BJ (cell line): ENCODE measurements at regions not wholly inside any gene's neighbourhood (a gene's known extent, or its start where the extent isn't known, plus 50 kb on each side); places are given as distances from the start of the nearest gene placed in this dataset.
"Not testable (repeated sequence)": the region's sequence is repeated elsewhere in the genome, so short reads cannot be mapped to it uniquely, and the experiment has no call there.

Source experiments
- CTCF ChIA-PET: fragments of 350-600 bp; formaldehyde crosslinking; extraction: SDS; loops from one replicate; lab custom pipeline; 2021; ENCODE audit warnings: antibody characterized with exemption, inconsistent platforms; lab: Yijun Ruan, JAX
- POLR2A ChIA-PET: fragments of 300-600 bp; sonication (Branson Sonifier 250); formaldehyde crosslinking; extraction: SDS; loops from one replicate; lab custom pipeline; 2021; ENCODE audit warnings: antibody characterized with exemption; lab: Charles Lee
- DNase-seq: peaks from one replicate; pipeline ENCODE4 v3.0.0-alpha.2; 2011; ENCODE audit warnings: low read depth
- H3K27me3 ChIP-seq: 2 replicates; pipeline ENCODE4 v1.6.0; 2011; ENCODE audit warnings: low read length; ENCODE audit not compliant: control insufficient read depth, insufficient read depth
- H3K36me3 ChIP-seq: 2 replicates; pipeline ENCODE4 v1.5.1; 2011; ENCODE audit warnings: low read length; ENCODE audit not compliant: control insufficient read depth, insufficient read depth
- H3K4me3 ChIP-seq: 2 replicates; pipeline ENCODE4 v1.5.1; 2011; ENCODE audit warnings: low read depth, mild to moderate bottlenecking, control low read depth, low read length
- CTCF ChIP-seq: IDR thresholded peaks from 2 replicates; pipeline ENCODE4 v1.5.1; 2011; ENCODE audit warnings: low read depth, mild to moderate bottlenecking, control low read depth, inconsistent platforms, low read length, moderate library complexity; ENCODE audit not compliant: insufficient read depth

DNA sequence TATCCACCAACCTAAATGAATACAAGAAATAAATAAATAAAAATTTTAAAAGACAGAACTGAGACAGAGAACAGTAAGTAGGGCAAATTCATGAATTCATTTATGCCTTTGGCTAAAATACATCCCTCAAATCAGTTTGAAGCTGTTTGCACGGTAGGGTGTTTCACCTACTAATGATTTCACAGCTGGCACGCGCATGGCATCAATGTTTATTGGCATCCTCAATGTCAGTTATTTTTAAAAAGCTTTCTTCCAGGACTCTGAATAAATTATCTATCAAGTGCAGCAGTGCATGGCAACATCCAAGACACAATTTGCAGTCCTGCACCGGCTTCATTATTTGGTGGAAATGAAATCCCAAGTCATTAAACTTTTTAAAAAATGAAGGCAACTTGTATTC lies 985.2 kb upstream of the ROBO1 start:
- ChIA-PET CTCF (no interaction called here), POLR2A (no interaction called here)
- H3K27me3 ChIP-seq, result no peaks in the 10 kb centered on the region
- H3K36me3 ChIP-seq, result no peaks in the 10 kb centered on the region
- no peak overlapping the region for H3K4me3 ChIP-seq
- TF ChIP-seq CTCF, result no peak
- DNase-seq, result no peak

GRCh38 chr3:80750637-80751036 lies 982.8 kb upstream of the ROBO1 start:
- no peak for DNase-seq
- POLR2A ChIA-PET, result no interaction called here
- Histone ChIP-seq H3K27me3 (no peaks in the 10 kb centered on the region), H3K4me3 (no peak overlapping the region), H3K36me3 (no peaks in the 10 kb centered on the region)
- no peak for TF ChIP-seq CTCF
- CTCF ChIA-PET, result interaction anchor here (0.8 kb wide), 1 partner anchor 26 kb away, joined by 3 read pairs; no protein-coding TSS in a partner anchor

GRCh38 chr3:80734920-80735319 lies 967.1 kb upstream of the ROBO1 start:
- no peak for TF ChIP-seq CTCF
- CTCF ChIA-PET, result no interaction called here
- no peaks in the 10 kb centered on the region for H3K36me3 ChIP-seq
- DNase-seq, result no peak
- no peaks in the 10 kb centered on the region for H3K27me3 ChIP-seq
- POLR2A ChIA-PET, result no interaction called here
- no peak overlapping the region for H3K4me3 ChIP-seq

DNA sequence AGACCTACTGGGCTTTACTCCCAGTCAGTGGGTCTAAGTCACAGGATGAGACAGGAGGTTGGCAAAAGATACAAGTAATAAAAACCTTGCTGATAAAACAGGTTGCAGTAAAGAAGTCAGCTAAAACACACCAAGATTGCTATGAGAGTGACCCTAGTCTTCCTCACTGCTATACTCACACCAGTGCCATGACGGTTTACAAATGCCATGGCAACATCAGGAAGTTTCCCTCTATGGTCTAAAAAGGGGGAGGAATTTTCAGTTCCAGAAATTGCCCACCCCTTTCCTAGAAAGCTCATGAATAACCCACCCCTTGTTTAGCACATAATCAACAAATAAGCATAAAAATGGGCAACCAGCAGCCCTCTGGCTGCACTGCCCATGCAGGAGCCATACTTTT lies 966.7 kb upstream of the ROBO1 start:
- CTCF ChIA-PET, result no interaction called here

GRCh38 chr3:80733522-80734176 lies 965.9 kb upstream of the ROBO1 start:
- ChIA-PET POLR2A (no interaction called here), CTCF (no interaction called here)
- DNase-seq, result no peak
- TF ChIP-seq CTCF, result no peak
- H3K4me3 ChIP-seq, result no peak overlapping the region
- no peaks in the 10 kb centered on the region for H3K27me3 ChIP-seq
- H3K36me3 ChIP-seq, result no peaks in the 10 kb centered on the region

More for the DNA sequence above, 966.7 kb upstream of the ROBO1 start:
- Histone ChIP-seq H3K36me3 (no peaks in the 10 kb centered on the region), H3K4me3 (no peak overlapping the region), H3K27me3 (no peaks in the 10 kb centered on the region)
- POLR2A ChIA-PET, result no interaction called here
- TF ChIP-seq CTCF, result no peak
- DNase-seq, result no peak

- POLR2A ChIA-PET, H3K4me3 ChIP-seq, H3K27me3 ChIP-seq, CTCF ChIA-PET, H3K36me3 ChIP-seq, DNase-seq: not testable (repeated sequence)
Observed at GRCh38 chr3:80727561-80727960, 959.8 kb upstream of the ROBO1 start.

GRCh38 chr3:80709597-80710322 lies 942.0 kb upstream of the ROBO1 start:
- H3K36me3 ChIP-seq, H3K4me3 ChIP-seq, DNase-seq, POLR2A ChIA-PET, CTCF ChIA-PET, H3K27me3 ChIP-seq: not testable (repeated sequence)
